A549 (cell line): ENCODE measurements at regions not wholly inside any gene's neighbourhood (a gene's known extent, or its start where the extent isn't known, plus 50 kb on each side); places are given as distances from the start of the nearest gene placed in this dataset.

Source experiments
- ATAC-seq, 2 experiments: fragments of 200-7000 bp in 1 of 2; fragments of >200 bp in 1 of 2; cut with Nextera tagmentation in 1 of 2; cut with Tn5 transposase in 1 of 2; 3 replicates each; pipeline versions ENCODE4 v1.8.0 to v1.9.1; 2018 to 2020; ENCODE audit warnings: mild to moderate bottlenecking in 1 of 2, moderate library complexity in 1 of 2
- CTCF ChIA-PET: fragments of 300-600 bp; sonication (Branson Sonifier 250); formaldehyde crosslinking; extraction: SDS; loops from one replicate; lab custom pipeline; 2021; ENCODE audit warnings: antibody characterized with exemption, inconsistent platforms; lab: Yijun Ruan, JAX
- POLR2A ChIA-PET: fragments of 350-600 bp; formaldehyde crosslinking; extraction: SDS; loops from one replicate; lab custom pipeline; 2021; ENCODE audit warnings: antibody characterized with exemption, inconsistent platforms; lab: Yijun Ruan, JAX
- DNase-seq, 2 experiments: peaks; one replicate each; pipeline versions ENCODE4 v3.0.0 to v3.0.0-alpha.2; 2011 to 2016; ENCODE audit warnings: low read depth in 1 of 2, low spot score in 1 of 2
- FAIRE-seq: peaks from 2 replicates; lab custom pipeline; 2011; peaks lifted over from hg19 to GRCh38; lab: Jason Lieb, UNC
- H3K27ac ChIP-seq, 2 experiments: fragments of >200 bp; sonication (Bioruptor Twin); formaldehyde crosslinking; 3 replicates each; pipeline ENCODE4 v1.5.1; 2016 to 2017
- H3K4me1 ChIP-seq: fragments of >200 bp; sonication (Bioruptor Twin); formaldehyde crosslinking; 3 replicates; pipeline ENCODE4 v1.6.1; 2016
- H3K4me2 ChIP-seq: fragments of >200 bp; sonication (Bioruptor Twin); formaldehyde crosslinking; 3 replicates; pipeline ENCODE4 v1.6.1; 2016
- H3K4me3 ChIP-seq: fragments of >200 bp; sonication (Bioruptor Twin); formaldehyde crosslinking; 3 replicates; pipeline ENCODE4 v1.5.1; 2016
- H3K9me3 ChIP-seq: fragments of >200 bp; sonication (Bioruptor Twin); formaldehyde crosslinking; 3 replicates; pipeline ENCODE4 v1.6.1; 2016
- BHLHE40 ChIP-seq: IDR thresholded peaks from 2 replicates; pipeline ENCODE4 v1.6.1; 2012; ENCODE audit warnings: low read depth, low read length, inconsistent platforms
- CBX8 ChIP-seq: fragments of 200-600 bp; sonication (generic); IDR thresholded peaks from 2 replicates; pipeline ENCODE4 v1.6.1; 2016
- CEBPB ChIP-seq, 2 experiments: fragments of >200 bp in 1 of 2; sonication (Bioruptor Twin) in 1 of 2; formaldehyde crosslinking in 1 of 2; IDR thresholded peaks; 2 replicates each; pipeline ENCODE4 v1.6.1; 2012 to 2016
- EHMT2 ChIP-seq: fragments of 200-600 bp; sonication (generic); IDR thresholded peaks from 2 replicates; pipeline ENCODE4 v1.6.1; 2016; ENCODE audit warnings: antibody characterized with exemption, low read depth, mild to moderate bottlenecking, moderate library complexity
- FOSL2 ChIP-seq, 2 experiments: fragments of 450-650 bp in 1 of 2; fragments of >200 bp in 1 of 2; sonication (Bioruptor Twin) in 1 of 2; formaldehyde crosslinking; IDR thresholded peaks; 2 replicates each; pipeline versions ENCODE4 v1.5.0 to v1.6.1; 2016 to 2020; ENCODE audit warnings: mild to moderate bottlenecking in 1 of 2, moderate library complexity in 1 of 2
- GATA3 ChIP-seq: IDR thresholded peaks from 2 replicates; pipeline ENCODE4 v1.6.1; 2012; ENCODE audit warnings: borderline replicate concordance
- HEYL ChIP-seq: fragments of 250-450 bp; sonication (Bioruptor Pico); IDR thresholded peaks from 2 replicates; pipeline ENCODE4 v1.8.0; 2021; ENCODE audit warnings: mild to moderate bottlenecking, moderate library complexity
- MAZ ChIP-seq: fragments of 150-350 bp; IDR thresholded peaks from 2 replicates; pipeline ENCODE4 v1.6.1; 2014; ENCODE audit warnings: antibody characterized with exemption, low read depth, low read length, borderline replicate concordance
- MYC ChIP-seq: IDR thresholded peaks from 2 replicates; pipeline ENCODE4 v1.6.1; 2012; ENCODE audit warnings: mild to moderate bottlenecking, inconsistent platforms, low read length, improper control_type of control experiment, borderline replicate concordance
- NR3C1 ChIP-seq: fragments of >200 bp; sonication (Bioruptor Twin); formaldehyde crosslinking; IDR thresholded peaks from 3 replicates; pipeline ENCODE4 v1.6.1; 2017
- PHF8 ChIP-seq: fragments of 200-600 bp; sonication (generic); IDR thresholded peaks from 2 replicates; pipeline ENCODE4 v1.6.1; 2016; ENCODE audit warnings: low read depth, mild to moderate bottlenecking, antibody characterized with exemption, moderate library complexity, borderline replicate concordance
- SMC3 ChIP-seq: fragments of >200 bp; sonication (Bioruptor Twin); formaldehyde crosslinking; IDR thresholded peaks from 3 replicates; pipeline ENCODE4 v1.6.1; 2018; ENCODE audit warnings: inconsistent platforms
- SREBF2 ChIP-seq: fragments of 450-650 bp; IDR thresholded peaks from 2 replicates; pipeline ENCODE4 v1.6.1; 2014; ENCODE audit warnings: mild to moderate bottlenecking, moderate library complexity
- TP53 ChIP-seq: fragments of 250-450 bp; sonication (Bioruptor Pico); IDR thresholded peaks from 2 replicates; pipeline ENCODE4 v1.5.0; 2021; ENCODE audit warnings: mild to moderate bottlenecking, moderate library complexity
- ZC3H11A ChIP-seq: fragments of 450-650 bp; IDR thresholded peaks from 2 replicates; pipeline ENCODE4 v1.6.1; 2014; ENCODE audit warnings: antibody characterized with exemption, mild to moderate bottlenecking
- ZFP36 ChIP-seq: fragments of 450-650 bp; IDR thresholded peaks from 2 replicates; pipeline ENCODE4 v1.6.1; 2014; ENCODE audit warnings: borderline replicate concordance; ENCODE audit not compliant: partially characterized antibody
- ZSCAN20 ChIP-seq: fragments of 250-450 bp; sonication (Bioruptor Pico); IDR thresholded peaks from 2 replicates; pipeline ENCODE4 v1.8.0; 2022; ENCODE audit warnings: mild to moderate bottlenecking, moderate library complexity
- WGBS: methylation state at CpG from one replicate; pipeline ENCODE4 v1.1.6; 2017; ENCODE audit errors: missing lambda C conversion rate; 5-methylcytosine and 5-hydroxymethylcytosine counted together
- TF ChIP-seq, protein P1 (sequence below): fragments of 250-450 bp; sonication (Bioruptor Pico); IDR thresholded peaks from 2 replicates; pipeline ENCODE4 v1.5.0; 2020; ENCODE audit warnings: low read depth, mild to moderate bottlenecking, moderate library complexity
- TF ChIP-seq, protein P2 (sequence below): fragments of >200 bp; sonication (Bioruptor Twin); formaldehyde crosslinking; IDR thresholded peaks from 3 replicates; pipeline ENCODE4 v1.5.1; 2016
- TF ChIP-seq, protein P3 (sequence below): fragments of 150-350 bp; IDR thresholded peaks from 2 replicates; pipeline ENCODE4 v1.6.1; 2014; ENCODE audit warnings: low read depth, mild to moderate bottlenecking, low read length
- TF ChIP-seq, protein P4 (sequence below): IDR thresholded peaks from 2 replicates; pipeline ENCODE4 v1.6.1; 2012; ENCODE audit warnings: low read depth, borderline replicate concordance

DNA sequence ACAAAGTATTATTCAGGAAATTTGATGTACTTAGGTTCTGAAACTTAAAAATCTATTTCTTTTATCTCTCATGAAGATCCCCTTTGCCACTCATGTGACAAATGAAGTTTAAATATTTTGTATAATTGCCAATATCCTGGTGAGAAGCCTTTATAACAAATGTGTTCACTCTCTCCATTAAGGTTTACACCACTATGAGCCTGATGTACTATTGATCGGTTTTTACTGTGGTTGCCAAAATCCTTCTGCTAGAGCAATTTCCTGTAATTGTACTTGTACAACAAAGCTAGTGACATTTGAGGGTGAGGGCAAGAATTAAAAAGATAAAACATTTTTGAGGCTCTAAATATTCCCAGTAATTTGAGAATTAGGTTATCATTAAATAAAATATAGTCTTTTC, 222.3 kb upstream of the CDH19 start:
- Histone ChIP-seq H3K9me3 (no peaks in the 10 kb centered on the region), H3K4me3 (no peak overlapping the region), H3K4me1 (no peaks in the 10 kb centered on the region), H3K27ac (no peak overlapping the region), H3K4me2 (no peak overlapping the region)
- TF ChIP-seq SREBF2 = no peak
- no peak for TF ChIP-seq EHMT2
- TF ChIP-seq HEYL (CRISPR knock-in tag) = no peak
- TF ChIP-seq ZSCAN20 (CRISPR knock-in tag) = no peak
- TF ChIP-seq GATA3 = no peak
- no peak for TF ChIP-seq CEBPB (IDR thresholded peaks at IDR 0.05)
- TF ChIP-seq, protein P1, sequence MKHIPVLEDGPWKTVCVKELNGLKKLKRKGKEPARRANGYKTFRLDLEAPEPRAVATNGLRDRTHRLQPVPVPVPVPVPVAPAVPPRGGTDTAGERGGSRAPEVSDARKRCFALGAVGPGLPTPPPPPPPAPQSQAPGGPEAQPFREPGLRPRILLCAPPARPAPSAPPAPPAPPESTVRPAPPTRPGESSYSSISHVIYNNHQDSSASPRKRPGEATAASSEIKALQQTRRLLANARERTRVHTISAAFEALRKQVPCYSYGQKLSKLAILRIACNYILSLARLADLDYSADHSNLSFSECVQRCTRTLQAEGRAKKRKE = no peak
- TF ChIP-seq, protein P2, sequence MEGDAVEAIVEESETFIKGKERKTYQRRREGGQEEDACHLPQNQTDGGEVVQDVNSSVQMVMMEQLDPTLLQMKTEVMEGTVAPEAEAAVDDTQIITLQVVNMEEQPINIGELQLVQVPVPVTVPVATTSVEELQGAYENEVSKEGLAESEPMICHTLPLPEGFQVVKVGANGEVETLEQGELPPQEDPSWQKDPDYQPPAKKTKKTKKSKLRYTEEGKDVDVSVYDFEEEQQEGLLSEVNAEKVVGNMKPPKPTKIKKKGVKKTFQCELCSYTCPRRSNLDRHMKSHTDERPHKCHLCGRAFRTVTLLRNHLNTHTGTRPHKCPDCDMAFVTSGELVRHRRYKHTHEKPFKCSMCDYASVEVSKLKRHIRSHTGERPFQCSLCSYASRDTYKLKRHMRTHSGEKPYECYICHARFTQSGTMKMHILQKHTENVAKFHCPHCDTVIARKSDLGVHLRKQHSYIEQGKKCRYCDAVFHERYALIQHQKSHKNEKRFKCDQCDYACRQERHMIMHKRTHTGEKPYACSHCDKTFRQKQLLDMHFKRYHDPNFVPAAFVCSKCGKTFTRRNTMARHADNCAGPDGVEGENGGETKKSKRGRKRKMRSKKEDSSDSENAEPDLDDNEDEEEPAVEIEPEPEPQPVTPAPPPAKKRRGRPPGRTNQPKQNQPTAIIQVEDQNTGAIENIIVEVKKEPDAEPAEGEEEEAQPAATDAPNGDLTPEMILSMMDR = no peak
- no peak for TF ChIP-seq FOSL2 (IDR thresholded peaks at IDR 0.05)
- no peak for TF ChIP-seq FOSL2 (CRISPR knock-in tag; IDR thresholded peaks at IDR 0.05)
- TF ChIP-seq, protein P3, sequence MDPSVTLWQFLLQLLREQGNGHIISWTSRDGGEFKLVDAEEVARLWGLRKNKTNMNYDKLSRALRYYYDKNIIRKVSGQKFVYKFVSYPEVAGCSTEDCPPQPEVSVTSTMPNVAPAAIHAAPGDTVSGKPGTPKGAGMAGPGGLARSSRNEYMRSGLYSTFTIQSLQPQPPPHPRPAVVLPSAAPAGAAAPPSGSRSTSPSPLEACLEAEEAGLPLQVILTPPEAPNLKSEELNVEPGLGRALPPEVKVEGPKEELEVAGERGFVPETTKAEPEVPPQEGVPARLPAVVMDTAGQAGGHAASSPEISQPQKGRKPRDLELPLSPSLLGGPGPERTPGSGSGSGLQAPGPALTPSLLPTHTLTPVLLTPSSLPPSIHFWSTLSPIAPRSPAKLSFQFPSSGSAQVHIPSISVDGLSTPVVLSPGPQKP = no peak
- no peak for TF ChIP-seq MYC
- TF ChIP-seq, protein P4, sequence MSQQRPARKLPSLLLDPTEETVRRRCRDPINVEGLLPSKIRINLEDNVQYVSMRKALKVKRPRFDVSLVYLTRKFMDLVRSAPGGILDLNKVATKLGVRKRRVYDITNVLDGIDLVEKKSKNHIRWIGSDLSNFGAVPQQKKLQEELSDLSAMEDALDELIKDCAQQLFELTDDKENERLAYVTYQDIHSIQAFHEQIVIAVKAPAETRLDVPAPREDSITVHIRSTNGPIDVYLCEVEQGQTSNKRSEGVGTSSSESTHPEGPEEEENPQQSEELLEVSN = no peak
- no peak for TF ChIP-seq SMC3
- TF ChIP-seq NR3C1 = no peak
- TF ChIP-seq MAZ = no peak
- TF ChIP-seq BHLHE40 = no peak
- TF ChIP-seq ZC3H11A = no peak
- WGBS = 18% methylated on average over 1 of the region's 1 CpG
- ChIA-PET POLR2A (no interaction called here), CTCF (no interaction called here)
- no peak for ATAC-seq
- no peak for DNase-seq
- FAIRE-seq = no peak

DNA sequence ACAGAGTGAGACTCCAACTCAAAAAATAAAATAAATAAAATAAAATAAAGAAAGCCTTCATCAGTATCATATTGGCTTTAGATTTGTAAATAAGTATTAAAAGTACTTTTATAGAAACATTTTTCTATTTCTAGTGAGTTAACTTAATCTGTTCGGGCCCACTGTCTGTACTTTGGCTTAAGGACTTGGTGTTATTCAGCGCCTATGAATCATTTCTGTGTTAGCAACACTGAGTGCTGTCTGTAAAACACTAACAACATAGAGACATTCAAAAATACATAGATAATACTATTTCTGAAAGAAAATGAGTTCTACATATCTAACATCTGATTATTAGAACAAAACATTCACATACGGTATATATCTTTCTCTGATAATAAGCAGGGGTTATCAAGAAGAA, 221.5 kb upstream of the CDH19 start:
- no peak for DNase-seq
- POLR2A ChIA-PET = no interaction called here
- Histone ChIP-seq H3K27ac (no peak overlapping the region), H3K4me1 (no peaks in the 10 kb centered on the region), H3K4me2 (no peak overlapping the region), H3K9me3 (no peaks in the 10 kb centered on the region)
- WGBS = 58% methylated on average over 3 of the region's 3 CpGs
- no peak for TF ChIP-seq TP53 (CRISPR knock-in tag)
- no peak for TF ChIP-seq ZFP36
- TF ChIP-seq MAZ = no peak
- TF ChIP-seq, protein P3 = no peak
- no peak for TF ChIP-seq CBX8
- TF ChIP-seq, protein P1 = no peak
- TF ChIP-seq PHF8 = no peak
- TF ChIP-seq, all 56 proteins: peak for 0
- ATAC-seq (no peak), FAIRE-seq (no peak)
- CTCF ChIA-PET = no interaction called here
- no peak overlapping the region for H3K4me3 ChIP-seq
